Activated naive CD4-positive, alpha-beta T cell treated with anti-CD3 and anti-CD28 coated beads, Interleukin-2, amount 50 U/mL, for 24 hours (primary cell): ENCODE measurements at regions not wholly inside any gene's neighbourhood (a gene's known extent, or its start where the extent isn't known, plus 50 kb on each side); places are given as distances from the start of the nearest gene placed in this dataset.

Experiments used
- H3K27ac Mint-ChIP-seq: one replicate; pipeline ENCODE4 v1.8.0; 2021; ENCODE audit warnings: mild to moderate bottlenecking, mixed read lengths
- H3K27me3 Mint-ChIP-seq: one replicate; pipeline ENCODE4 v1.8.0; 2021; ENCODE audit warnings: mixed read lengths
- H3K36me3 Mint-ChIP-seq: one replicate; pipeline ENCODE4 v1.8.0; 2021; ENCODE audit warnings: mixed read lengths
- H3K4me1 Mint-ChIP-seq: one replicate; pipeline ENCODE4 v1.8.0; 2021; ENCODE audit warnings: mixed read lengths
- H3K4me3 Mint-ChIP-seq: one replicate; pipeline ENCODE4 v1.8.0; 2021; ENCODE audit warnings: mild to moderate bottlenecking, mixed read lengths
- H3K9me3 Mint-ChIP-seq: one replicate; pipeline ENCODE4 v1.8.0; 2021; ENCODE audit warnings: mixed read lengths

DNA sequence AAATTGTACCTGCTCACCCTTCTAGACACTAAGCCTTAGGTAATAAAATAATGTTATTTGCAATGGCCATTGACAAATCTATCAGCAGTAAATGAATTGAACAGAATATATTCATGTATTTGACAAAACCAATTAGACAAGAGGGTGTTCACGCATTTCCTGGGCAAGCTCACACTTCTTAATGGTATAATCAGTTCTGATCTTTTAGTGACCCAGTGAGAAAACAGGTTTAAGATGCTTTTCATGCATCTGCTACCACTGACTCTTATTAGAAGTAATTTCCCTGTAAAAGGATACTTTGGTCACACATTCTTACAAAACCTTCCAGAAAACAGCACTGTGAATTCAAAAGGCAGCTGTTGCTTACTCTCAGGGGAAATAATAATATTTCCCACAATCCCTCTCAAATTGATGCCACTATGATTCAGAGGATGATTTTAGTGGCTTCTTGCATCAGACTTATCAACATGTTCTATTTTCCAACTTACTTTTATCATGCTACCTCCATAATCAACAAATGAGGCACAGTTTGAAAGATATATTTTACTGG, 313.9 kb upstream of the NWD2 start:
- H3K9me3 Mint-ChIP-seq: peaks cover 9% of the 10 kb centered on the region
- H3K4me3 Mint-ChIP-seq: no peak overlapping the region
- no peak overlapping the region for H3K27ac Mint-ChIP-seq
- no peaks in the 10 kb centered on the region for H3K36me3 Mint-ChIP-seq
- peaks cover 8% of the 10 kb centered on the region for H3K27me3 Mint-ChIP-seq
- no peaks in the 10 kb centered on the region for H3K4me1 Mint-ChIP-seq

DNA sequence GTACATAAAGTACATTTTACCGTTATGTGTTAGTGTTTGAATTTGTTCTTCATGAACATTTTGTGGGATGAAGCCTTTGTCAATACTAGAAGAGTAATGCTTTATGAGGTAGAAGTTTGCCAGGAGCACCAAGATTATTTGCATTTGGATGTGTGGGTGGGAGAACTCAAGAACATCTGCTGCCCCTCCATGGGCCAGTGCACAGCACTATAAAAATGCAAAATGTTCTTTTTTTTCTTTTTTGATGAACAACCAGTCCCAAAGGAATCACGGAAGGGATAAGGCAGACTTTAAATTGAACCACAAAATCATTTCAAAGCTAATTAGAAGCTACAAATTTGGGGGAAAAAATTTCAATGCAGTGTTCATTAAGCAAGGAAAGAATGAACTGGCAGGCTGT, 300.3 kb upstream of the NWD2 start:
- no peaks in the 10 kb centered on the region for H3K4me1 Mint-ChIP-seq
- H3K27me3 Mint-ChIP-seq: no peaks in the 10 kb centered on the region
- no peaks in the 10 kb centered on the region for H3K36me3 Mint-ChIP-seq
- no peak overlapping the region for H3K27ac Mint-ChIP-seq
- H3K4me3 Mint-ChIP-seq: no peak overlapping the region
- H3K9me3 Mint-ChIP-seq: no peaks in the 10 kb centered on the region

DNA sequence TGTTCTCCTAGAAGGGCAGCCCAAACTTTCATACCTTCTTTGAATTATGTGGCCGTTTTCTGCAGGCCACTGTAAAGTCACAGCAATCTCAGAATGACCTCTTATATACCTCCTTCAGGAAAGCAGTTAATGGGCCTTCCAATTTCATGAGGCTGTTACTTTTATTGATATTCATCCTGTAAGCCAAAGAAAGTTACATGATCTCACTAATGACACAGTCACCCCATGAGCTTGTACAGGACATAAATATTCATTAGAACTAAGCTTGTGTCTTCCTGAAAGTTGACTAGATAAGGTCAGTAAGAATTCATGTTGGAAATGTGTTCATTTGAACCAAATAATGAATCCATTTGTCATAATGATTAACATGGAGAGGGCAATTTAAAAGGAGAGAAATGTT, 283.1 kb upstream of the NWD2 start:
- no peaks in the 10 kb centered on the region for H3K4me1 Mint-ChIP-seq
- H3K27ac Mint-ChIP-seq: no peak overlapping the region
- H3K27me3 Mint-ChIP-seq: peaks cover 6% of the 10 kb centered on the region
- no peaks in the 10 kb centered on the region for H3K9me3 Mint-ChIP-seq
- peaks cover 2% of the 10 kb centered on the region for H3K36me3 Mint-ChIP-seq
- H3K4me3 Mint-ChIP-seq: no peak overlapping the region

DNA sequence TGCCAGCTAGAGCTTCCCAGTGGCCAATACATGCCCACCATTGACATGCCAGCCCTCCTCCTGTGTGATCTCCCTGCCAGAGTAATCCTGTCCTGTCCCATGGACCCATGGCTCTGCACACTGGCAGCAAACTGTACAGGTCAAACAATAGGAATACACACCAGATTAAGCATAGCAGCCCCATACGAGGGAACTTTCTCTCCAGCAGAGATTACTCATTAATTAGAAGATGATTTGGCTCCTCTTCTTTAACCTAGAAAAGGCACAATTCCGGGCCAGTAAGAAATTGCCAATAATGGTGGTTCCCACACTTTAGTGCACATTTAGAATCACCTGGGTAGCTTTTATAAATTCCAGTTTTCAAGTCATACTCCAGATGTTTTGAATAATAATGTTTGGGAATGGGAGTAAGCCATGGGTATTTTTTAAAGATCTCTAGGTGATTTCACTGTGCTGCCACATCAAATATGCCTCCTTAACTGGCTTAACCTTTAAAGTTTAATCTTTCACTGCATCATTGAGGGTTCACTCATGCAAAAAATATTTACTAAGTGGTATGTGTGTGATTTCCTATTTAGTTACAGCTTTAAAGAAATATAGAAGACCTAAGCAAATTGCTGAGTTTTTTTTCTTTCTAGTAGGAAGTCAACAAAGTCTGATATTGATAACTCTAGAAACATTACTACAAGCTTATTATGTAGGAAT, 277.6 kb upstream of the NWD2 start:
- Mint-ChIP-seq H3K27me3 (no peaks in the 10 kb centered on the region), H3K4me3 (no peak overlapping the region), H3K27ac (no peak overlapping the region), H3K4me1 (no peaks in the 10 kb centered on the region), H3K36me3 (no peaks in the 10 kb centered on the region), H3K9me3 (no peaks in the 10 kb centered on the region)

DNA sequence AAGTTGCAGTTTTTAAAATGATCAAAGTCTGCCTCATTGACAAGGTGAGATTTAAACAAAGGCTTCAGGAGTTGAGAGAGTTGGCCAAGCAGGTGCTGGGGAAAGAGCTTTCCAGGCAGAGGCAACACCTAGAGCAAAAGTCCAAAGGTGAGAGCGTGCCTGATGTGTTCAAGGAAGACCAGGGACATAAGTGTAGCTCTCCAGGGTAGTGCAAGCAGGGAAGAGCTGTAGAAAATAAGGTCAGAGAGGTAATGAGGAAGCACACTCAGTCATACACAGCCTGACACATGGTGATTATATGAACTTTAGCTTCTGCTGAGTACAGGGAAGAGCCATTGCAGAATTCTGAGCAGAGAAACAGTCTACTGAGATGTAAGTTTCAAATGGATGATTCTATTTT, 265.0 kb upstream of the NWD2 start:
- peaks cover 1% of the 10 kb centered on the region for H3K27me3 Mint-ChIP-seq
- H3K4me3 Mint-ChIP-seq: no peak overlapping the region
- H3K9me3 Mint-ChIP-seq: no peaks in the 10 kb centered on the region
- H3K36me3 Mint-ChIP-seq: no peaks in the 10 kb centered on the region
- H3K27ac Mint-ChIP-seq: no peak overlapping the region
- no peaks in the 10 kb centered on the region for H3K4me1 Mint-ChIP-seq

DNA sequence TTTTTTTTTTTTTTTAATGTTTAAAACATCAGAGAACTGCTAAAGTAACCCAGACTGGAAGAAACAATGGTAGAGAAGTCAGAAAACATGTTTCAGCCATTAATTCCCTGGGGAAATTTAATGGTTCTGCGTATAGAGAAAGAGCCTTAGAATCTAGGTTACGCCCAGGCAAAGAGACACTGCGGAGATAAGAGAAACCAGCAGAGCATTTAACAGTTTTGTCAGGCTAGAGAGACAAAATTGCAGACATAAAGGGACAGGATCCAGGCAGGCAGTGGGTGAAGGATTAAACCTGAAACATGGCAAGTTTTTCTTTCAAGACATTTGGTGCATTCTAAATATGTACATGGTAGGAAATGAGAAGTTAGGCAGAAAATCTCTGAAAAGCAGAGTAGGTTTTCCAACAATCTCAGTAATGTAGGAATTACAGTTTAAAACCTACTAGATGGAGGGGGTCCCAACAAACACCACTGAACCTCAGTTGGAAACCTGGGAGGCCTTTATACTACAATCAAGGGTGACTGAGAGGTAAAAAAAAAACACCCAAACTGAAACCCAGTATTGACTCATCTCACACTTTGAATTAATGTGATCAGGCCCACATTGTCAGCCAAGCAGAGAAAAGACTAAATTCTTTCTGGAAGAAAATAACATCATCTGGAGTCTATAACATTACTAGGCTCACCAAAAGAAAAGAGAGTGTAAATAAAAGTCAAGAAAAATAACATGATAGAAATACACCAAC, 254.2 kb upstream of the NWD2 start:
- Mint-ChIP-seq H3K4me1 (no peaks in the 10 kb centered on the region), H3K9me3 (peaks cover 6% of the 10 kb centered on the region), H3K27ac (no peak overlapping the region), H3K4me3 (no peak overlapping the region), H3K27me3 (no peaks in the 10 kb centered on the region), H3K36me3 (no peaks in the 10 kb centered on the region)

DNA sequence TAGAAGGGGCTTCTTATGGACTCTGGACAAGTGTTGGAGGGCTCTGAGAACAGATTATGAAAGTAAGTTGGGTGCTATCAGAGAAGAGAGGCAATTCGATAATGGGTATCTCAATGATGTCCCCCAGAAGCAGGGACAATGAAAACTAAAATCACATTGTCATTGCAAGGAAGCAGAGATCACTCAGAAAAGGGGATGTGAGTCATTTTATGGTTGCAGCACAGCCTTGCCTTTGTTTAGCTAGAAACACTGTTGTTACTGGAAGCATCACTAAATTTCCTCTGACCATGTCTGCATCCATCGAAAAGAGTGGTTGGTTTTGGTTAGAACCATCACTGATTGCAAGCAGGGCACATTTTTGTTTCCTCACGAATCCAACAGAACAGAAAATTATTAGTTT, 246.8 kb upstream of the NWD2 start:
- no peaks in the 10 kb centered on the region for H3K27me3 Mint-ChIP-seq
- H3K9me3 Mint-ChIP-seq: peaks cover 5% of the 10 kb centered on the region
- no peak overlapping the region for H3K27ac Mint-ChIP-seq
- H3K36me3 Mint-ChIP-seq: no peaks in the 10 kb centered on the region
- H3K4me1 Mint-ChIP-seq: no peaks in the 10 kb centered on the region
- H3K4me3 Mint-ChIP-seq: no peak overlapping the region

DNA sequence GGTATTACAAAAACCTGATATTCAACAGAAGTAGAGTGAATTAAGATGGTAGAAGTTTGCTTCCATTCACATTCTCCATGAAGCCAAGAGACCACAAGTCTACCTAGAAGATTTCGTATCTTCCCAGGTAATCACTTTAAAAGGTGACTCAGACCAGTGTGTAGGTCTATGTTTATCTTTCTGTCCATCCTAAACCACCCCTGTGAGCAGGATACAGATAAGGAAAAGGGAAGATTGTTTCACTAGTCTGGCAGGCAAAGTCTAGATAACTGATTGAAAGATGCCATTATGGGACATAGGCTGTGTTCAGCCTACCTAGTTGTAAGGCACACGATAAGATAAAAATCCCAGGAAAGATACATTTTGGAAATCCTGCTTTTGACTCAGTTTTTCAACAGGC, 244.3 kb upstream of the NWD2 start:
- Mint-ChIP-seq H3K4me3 (no peak overlapping the region), H3K4me1 (no peaks in the 10 kb centered on the region), H3K27me3 (no peaks in the 10 kb centered on the region), H3K27ac (no peak overlapping the region), H3K9me3 (peaks cover 5% of the 10 kb centered on the region), H3K36me3 (no peaks in the 10 kb centered on the region)

DNA sequence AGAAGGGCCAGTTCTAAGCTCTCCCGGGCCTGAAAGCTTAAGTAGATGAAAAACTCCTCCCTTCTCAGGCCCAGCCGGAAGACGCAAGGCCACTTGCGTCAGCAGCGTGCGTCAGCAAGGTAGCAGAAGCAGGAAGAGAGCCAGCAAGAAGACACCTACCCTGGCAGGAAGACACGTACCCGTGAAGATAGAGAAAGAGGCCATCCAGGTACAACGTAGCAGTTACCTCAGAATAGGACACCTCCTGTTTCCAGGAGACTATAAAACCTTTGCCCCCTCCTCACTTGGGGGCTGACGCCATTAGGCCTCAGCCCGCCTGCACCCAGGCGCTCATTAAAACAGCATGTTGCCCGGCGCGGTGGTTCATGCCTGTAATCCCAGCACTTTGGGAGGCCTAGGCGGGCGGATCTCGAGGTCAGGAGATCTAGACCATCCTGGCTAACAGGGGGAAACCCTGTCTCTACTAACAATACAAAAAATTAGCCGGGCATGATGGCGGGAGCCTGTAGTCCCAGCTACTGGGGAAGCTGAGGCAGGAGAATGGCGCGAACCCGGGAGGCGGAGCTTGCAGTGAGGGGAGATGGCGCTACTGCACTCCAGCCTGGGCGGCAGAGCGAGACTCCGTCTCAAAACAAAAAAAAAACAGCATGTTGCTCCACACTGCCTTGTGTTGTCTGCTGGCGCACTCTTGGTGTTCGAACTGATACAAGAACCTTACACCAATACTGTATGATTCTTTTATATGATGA, 242.7 kb upstream of the NWD2 start:
- Mint-ChIP-seq H3K4me1 (no peaks in the 10 kb centered on the region), H3K9me3 (peaks cover 5% of the 10 kb centered on the region), H3K27ac (peak overlapping the region; percentile 27), H3K27me3 (no peaks in the 10 kb centered on the region), H3K4me3 (no peak overlapping the region), H3K36me3 (no peaks in the 10 kb centered on the region)

DNA sequence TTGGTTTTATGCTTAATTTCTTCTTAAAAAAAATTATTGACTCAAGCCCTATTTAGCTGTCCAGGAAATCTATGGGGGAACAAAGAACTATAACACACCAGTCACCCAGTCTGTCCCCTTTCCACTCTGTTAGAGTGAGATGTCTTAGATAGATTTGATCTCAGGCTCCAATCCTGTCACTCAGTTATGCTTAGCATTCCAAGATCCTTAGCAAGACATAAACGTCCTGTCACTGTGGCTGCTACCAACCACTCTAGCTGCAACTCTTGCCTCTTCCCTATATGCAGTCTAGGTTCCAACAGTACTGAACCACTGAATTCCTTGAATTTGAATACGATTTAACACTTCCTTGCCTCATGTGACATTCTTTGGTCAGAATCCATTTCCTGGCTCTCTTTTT, 241.9 kb upstream of the NWD2 start:
- Mint-ChIP-seq H3K4me3 (no peak overlapping the region), H3K27me3 (no peaks in the 10 kb centered on the region), H3K9me3 (peaks cover 5% of the 10 kb centered on the region), H3K27ac (no peak overlapping the region), H3K36me3 (no peaks in the 10 kb centered on the region), H3K4me1 (no peaks in the 10 kb centered on the region)

DNA sequence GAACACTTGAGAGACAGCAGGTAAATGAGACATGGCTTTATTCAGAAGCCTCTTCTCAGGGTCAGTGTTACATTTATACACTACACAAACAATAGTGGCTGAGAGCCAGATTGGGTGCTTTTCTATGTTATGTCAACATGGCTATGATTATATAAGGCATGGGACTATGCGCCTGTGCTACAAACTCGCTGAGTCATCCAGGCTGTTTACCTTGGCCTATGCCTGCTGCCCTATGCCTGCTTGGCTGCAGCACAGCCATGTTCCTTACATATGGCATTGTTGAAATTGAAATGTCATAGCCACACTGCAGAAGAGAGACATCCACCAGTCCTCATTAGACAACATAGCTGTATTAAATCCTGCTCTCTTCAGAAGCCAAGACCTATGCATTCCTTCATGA, 236.3 kb upstream of the NWD2 start:
- H3K36me3 Mint-ChIP-seq: no peaks in the 10 kb centered on the region

DNA sequence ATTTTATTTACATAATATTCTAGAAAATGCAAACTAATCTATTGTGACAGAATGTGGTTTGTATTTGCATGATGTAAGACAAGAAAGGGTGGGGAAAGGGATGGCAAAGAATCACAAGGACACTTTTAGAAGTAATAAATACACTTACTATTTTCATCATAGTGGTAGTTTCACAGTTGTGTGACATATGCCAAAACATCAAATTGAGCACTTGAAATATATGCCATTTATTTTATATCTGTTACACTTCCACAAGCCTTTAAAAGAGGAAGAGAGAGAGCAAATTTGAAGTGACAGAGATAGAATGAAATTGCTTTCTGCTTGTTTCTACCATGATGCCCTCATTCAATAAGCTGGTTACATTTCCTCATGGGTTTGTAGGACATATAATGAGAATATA, 230.0 kb upstream of the NWD2 start:
- Mint-ChIP-seq H3K4me1 (no peaks in the 10 kb centered on the region), H3K36me3 (no peaks in the 10 kb centered on the region), H3K27ac (no peak overlapping the region), H3K27me3 (no peaks in the 10 kb centered on the region), H3K4me3 (no peak overlapping the region), H3K9me3 (no peaks in the 10 kb centered on the region)

More for the DNA sequence above, 236.3 kb upstream of the NWD2 start:
- H3K4me1 Mint-ChIP-seq: no peaks in the 10 kb centered on the region
- H3K27me3 Mint-ChIP-seq: no peaks in the 10 kb centered on the region
- no peak overlapping the region for H3K4me3 Mint-ChIP-seq
- no peaks in the 10 kb centered on the region for H3K9me3 Mint-ChIP-seq
- no peak overlapping the region for H3K27ac Mint-ChIP-seq

DNA sequence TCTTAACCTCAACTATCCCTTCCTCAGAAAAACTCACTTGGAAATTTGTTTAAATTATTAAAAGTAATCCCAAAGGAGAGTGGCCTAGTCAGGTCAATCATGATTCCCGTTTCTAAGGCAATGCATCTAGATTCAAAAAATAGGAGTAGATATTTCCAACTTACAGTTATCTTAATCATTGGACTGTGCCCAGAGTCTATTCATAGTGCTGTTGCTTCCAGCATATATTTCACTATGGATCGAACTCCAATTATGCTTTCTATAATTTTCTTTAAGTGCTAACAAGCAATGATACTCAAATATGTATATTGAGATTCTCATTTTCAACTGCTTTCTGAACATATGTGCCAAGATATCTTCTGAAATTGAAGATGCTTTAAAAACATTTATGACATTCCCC, 229.2 kb upstream of the NWD2 start:
- Mint-ChIP-seq H3K36me3 (no peaks in the 10 kb centered on the region), H3K27ac (no peak overlapping the region), H3K27me3 (no peaks in the 10 kb centered on the region), H3K4me3 (no peak overlapping the region), H3K9me3 (no peaks in the 10 kb centered on the region), H3K4me1 (no peaks in the 10 kb centered on the region)

DNA sequence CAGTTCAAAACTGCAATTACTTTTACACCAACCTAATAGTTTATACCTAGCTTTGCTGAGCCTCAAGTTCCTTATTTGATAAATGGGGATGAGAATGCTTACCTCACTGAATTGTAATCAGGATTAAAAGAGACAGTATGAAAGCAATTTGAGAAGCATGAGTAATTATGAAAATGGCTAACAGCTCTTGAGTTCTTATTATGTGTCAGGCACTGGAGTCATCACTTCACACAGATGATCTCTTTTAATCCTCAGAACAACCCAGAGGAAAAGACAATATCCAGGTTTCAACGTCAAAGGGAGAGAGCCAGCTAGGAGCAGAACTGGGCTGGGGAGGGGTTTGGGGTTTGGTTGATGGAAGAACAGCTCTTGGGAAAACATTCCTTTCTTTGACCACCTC, 221.0 kb upstream of the NWD2 start:
- no peaks in the 10 kb centered on the region for H3K27me3 Mint-ChIP-seq
- H3K9me3 Mint-ChIP-seq: no peaks in the 10 kb centered on the region
- H3K27ac Mint-ChIP-seq: no peak overlapping the region
- no peak overlapping the region for H3K4me3 Mint-ChIP-seq
- no peaks in the 10 kb centered on the region for H3K36me3 Mint-ChIP-seq
- H3K4me1 Mint-ChIP-seq: no peaks in the 10 kb centered on the region

DNA sequence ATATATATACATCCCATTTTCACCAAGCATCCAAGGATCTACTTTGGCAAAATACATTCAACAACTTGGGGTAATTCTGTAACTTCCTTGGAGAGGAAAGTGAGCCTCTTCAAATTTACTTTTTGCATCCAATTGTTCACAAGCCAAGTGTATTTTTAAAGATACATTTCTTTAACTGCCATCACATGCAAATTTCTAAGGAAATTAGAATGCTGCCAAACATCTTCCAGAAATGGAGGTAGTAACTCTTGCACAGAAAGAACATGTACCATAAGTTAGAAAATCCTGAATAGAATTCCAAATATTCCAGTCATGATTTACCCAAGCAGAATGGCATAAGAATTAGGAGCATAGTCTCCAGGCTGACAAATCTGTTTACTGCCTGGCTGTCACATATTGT, 220.5 kb upstream of the NWD2 start:
- no peaks in the 10 kb centered on the region for H3K9me3 Mint-ChIP-seq

DNA sequence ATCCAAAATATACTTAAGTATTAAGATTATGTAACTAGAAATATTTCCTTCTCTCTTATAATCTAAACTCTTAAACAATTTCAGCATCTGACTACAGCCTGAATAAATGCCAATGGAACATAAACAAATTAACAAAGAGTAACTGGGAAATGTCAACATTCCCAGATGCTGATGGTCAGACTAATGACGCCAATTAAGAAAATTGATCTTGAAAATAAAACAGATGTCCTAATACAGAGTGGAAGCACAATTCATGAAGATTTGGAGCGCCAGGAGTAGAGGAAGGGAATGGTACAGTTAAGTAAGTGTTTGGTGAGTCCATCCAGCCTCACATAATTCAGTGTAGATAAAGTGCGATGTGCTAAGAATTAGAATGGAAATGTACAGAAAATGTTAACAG, 203.7 kb upstream of the NWD2 start:
- Mint-ChIP-seq H3K4me1 (no peaks in the 10 kb centered on the region), H3K9me3 (peaks cover 5% of the 10 kb centered on the region), H3K27me3 (no peaks in the 10 kb centered on the region), H3K36me3 (no peaks in the 10 kb centered on the region), H3K4me3 (no peak overlapping the region), H3K27ac (no peak overlapping the region)

More for the DNA sequence above, 220.5 kb upstream of the NWD2 start:
- Mint-ChIP-seq H3K4me3 (no peak overlapping the region), H3K36me3 (no peaks in the 10 kb centered on the region), H3K4me1 (no peaks in the 10 kb centered on the region), H3K27ac (no peak overlapping the region), H3K27me3 (no peaks in the 10 kb centered on the region)
